HepG2 (cell line): ENCODE measurements at regions not wholly inside any gene's neighbourhood (a gene's known extent, or its start where the extent isn't known, plus 50 kb on each side); places are given as distances from the start of the nearest gene placed in this dataset.

Source experiments
- ATAC-seq: fragments of 200-7000 bp; cut with Tn5 transposase; 3 replicates; pipeline ENCODE4 v1.9.1; 2020; ENCODE audit warnings: mild to moderate bottlenecking, moderate library complexity
- BruUV-seq: library from RNA; stranded (reverse); fragments of 400-500 nt; replicated peaks from 2 replicates; lab custom pipeline; 2021; lab: Mats Ljungman, UMichigan
- CTCF ChIA-PET: fragments of 300-600 bp; formaldehyde crosslinking; extraction: SDS; loops from one replicate; lab custom pipeline; 2021; ENCODE audit warnings: low total read pairs, inconsistent platforms, low intra/inter-chr PET ratio; lab: Yijun Ruan, JAX
- POLR2A ChIA-PET: fragments of 350-600 bp; sonication (Branson Sonifier 250); formaldehyde crosslinking; loops from one replicate; lab custom pipeline; 2020; ENCODE audit warnings: antibody characterized with exemption, inconsistent platforms; lab: Yijun Ruan, JAX
- DNase-seq: peaks from one replicate; pipeline ENCODE4 v3.0.0-alpha.2; 2015; ENCODE audit warnings: low spot score
- FAIRE-seq: peaks from 3 replicates; lab custom pipeline; 2011; peaks lifted over from hg19 to GRCh38; lab: Jason Lieb, UNC
- H2AFZ ChIP-seq: one replicate; pipeline ENCODE4 v1.6.1; 2011; ENCODE audit warnings: low read length, inconsistent platforms
- H3K27ac ChIP-seq: fragments of 300-600 bp; 3 replicates; pipeline ENCODE4 v1.8.0; 2011; ENCODE audit warnings: mixed run types, mild to moderate bottlenecking, mixed read lengths, low read length, inconsistent platforms; ENCODE audit not compliant: insufficient read depth; ENCODE audit errors: extremely low read length
- H3K27me3 ChIP-seq, 2 experiments: fragments of 200-600 bp in 1 of 2; 2 replicates in 1 of 2; 3 replicates in 1 of 2; pipeline versions ENCODE4 v1.6.0 to v1.8.0; 2011; ENCODE audit warnings: low read length in 2 of 2, mild to moderate bottlenecking in 2 of 2, moderate library complexity in 2 of 2, inconsistent platforms in 1 of 2; ENCODE audit not compliant: insufficient read depth in 2 of 2, control insufficient read depth in 1 of 2
- H3K36me3 ChIP-seq, 2 experiments: fragments of 200-600 bp in 1 of 2; replicated peaks in 1 of 2; 2 replicates in 1 of 2; 3 replicates in 1 of 2; pipeline versions ENCODE4 v1.5.1 to v1.8.0; 2011; ENCODE audit warnings: low read length in 2 of 2, inconsistent platforms in 1 of 2; ENCODE audit not compliant: insufficient read depth in 2 of 2, control insufficient read depth in 1 of 2
- H3K4me1 ChIP-seq: 2 replicates; pipeline ENCODE4 v1.5.1; 2012; ENCODE audit warnings: low read length, inconsistent platforms; ENCODE audit not compliant: insufficient read depth
- H3K4me2 ChIP-seq: 2 replicates; pipeline ENCODE4 v1.6.0; 2011; ENCODE audit warnings: low read depth, low read length, inconsistent platforms
- H3K4me3 ChIP-seq, 3 experiments: fragments of 200-600 bp in 1 of 3; sonication (generic), shearing (Covaris generic) in 1 of 3; replicated peaks in 1 of 3; 2 replicates each; pipeline ENCODE4 v1.5.1; 2011 to 2016; ENCODE audit warnings: low read length in 3 of 3, inconsistent platforms in 2 of 3, low read depth in 2 of 3, mild to moderate bottlenecking in 2 of 3, control low read depth in 1 of 3, mixed read lengths in 1 of 3; ENCODE audit not compliant: insufficient read depth in 1 of 3
- H3K79me2 ChIP-seq: one replicate; pipeline ENCODE4 v1.6.1; 2011; ENCODE audit warnings: low read length, inconsistent platforms; ENCODE audit not compliant: insufficient read depth
- H3K9ac ChIP-seq: 2 replicates; pipeline ENCODE4 v1.6.0; 2011; ENCODE audit warnings: mild to moderate bottlenecking, low read depth, low read length, inconsistent platforms; ENCODE audit not compliant: insufficient read depth
- H3K9me3 ChIP-seq: 2 replicates; pipeline ENCODE4 v1.5.1; 2012; ENCODE audit warnings: mild to moderate bottlenecking, low read length
- H4K20me1 ChIP-seq: 2 replicates; pipeline ENCODE4 v1.6.0; 2011; ENCODE audit warnings: inconsistent platforms, mild to moderate bottlenecking, low read length, moderate library complexity; ENCODE audit not compliant: insufficient read depth
- CEBPB ChIP-seq: IDR thresholded peaks from 2 replicates; pipeline ENCODE4 v1.6.1; 2011; ENCODE audit warnings: low read depth, low read length, improper control_type of control experiment, borderline replicate concordance
- EHMT2 ChIP-seq: fragments of 200-600 bp; sonication (generic); IDR thresholded peaks from 2 replicates; pipeline ENCODE4 v1.7.0; 2017; ENCODE audit warnings: antibody characterized with exemption, low read depth, low read length, borderline replicate concordance
- IRF9 ChIP-seq: sonication (generic); formaldehyde crosslinking; IDR thresholded peaks from 2 replicates; pipeline ENCODE4 v1.8.0; 2022; ENCODE audit warnings: missing genetic modification reagents, mild to moderate bottlenecking, borderline replicate concordance
- MYC ChIP-seq: sonication (generic); formaldehyde crosslinking; IDR thresholded peaks from 2 replicates; pipeline ENCODE4 v1.9.0; 2021; ENCODE audit warnings: missing genetic modification reagents, borderline replicate concordance
- SMYD3 ChIP-seq: sonication (generic); formaldehyde crosslinking; IDR thresholded peaks from 2 replicates; pipeline ENCODE4 v1.8.1; 2023; ENCODE audit warnings: mild to moderate bottlenecking, missing genetic modification reagents
- SNRNP70 ChIP-seq: fragments of 200-400 bp; formaldehyde crosslinking; IDR thresholded peaks from 2 replicates; pipeline ENCODE4 v1.6.1; 2017; ENCODE audit warnings: mild to moderate bottlenecking, low read depth, low read length, moderate library complexity
- WIZ ChIP-seq: sonication (generic); formaldehyde crosslinking; IDR thresholded peaks from 2 replicates; pipeline ENCODE4 v1.5.1; 2020; ENCODE audit warnings: mild to moderate bottlenecking, missing genetic modification reagents
- YEATS2 ChIP-seq: sonication (generic); formaldehyde crosslinking; IDR thresholded peaks from 2 replicates; pipeline ENCODE4 v1.4.0; 2020; ENCODE audit warnings: missing genetic modification reagents, borderline replicate concordance
- ZFP1 ChIP-seq: IDR thresholded peaks from 2 replicates; pipeline ENCODE4 v1.6.1; 2016
- ZNF331 ChIP-seq: sonication (generic); formaldehyde crosslinking; IDR thresholded peaks from 2 replicates; pipeline ENCODE4 v1.4.0; 2020; ENCODE audit warnings: missing genetic modification reagents
- ZNF354B ChIP-seq: sonication (generic); formaldehyde crosslinking; IDR thresholded peaks from 2 replicates; pipeline ENCODE4 v1.8.0; 2022; ENCODE audit warnings: mild to moderate bottlenecking, missing genetic modification reagents
- ZNF629 ChIP-seq: sonication (generic); formaldehyde crosslinking; conservative IDR thresholded peaks from 2 replicates; pipeline ENCODE4 v1.5.0; 2020; ENCODE audit warnings: missing genetic modification reagents
- ZNF746 ChIP-seq: sonication (generic); formaldehyde crosslinking; IDR thresholded peaks from 2 replicates; pipeline ENCODE4 v1.8.0; 2022; ENCODE audit warnings: mild to moderate bottlenecking, missing genetic modification reagents
- ZNF788 ChIP-seq: sonication (generic); formaldehyde crosslinking; IDR thresholded peaks from 2 replicates; pipeline ENCODE4 v1.5.0; 2020; ENCODE audit warnings: mild to moderate bottlenecking, missing genetic modification reagents, borderline replicate concordance
- WGBS: methylation state at CpG from one replicate; pipeline ENCODE4 v1.1.6; 2017; ENCODE audit warnings: low lambda C conversion rate; 5-methylcytosine and 5-hydroxymethylcytosine counted together
- in situ Hi-C: cut with HindIII; loops from 2 replicates; pipeline ENCODE4 v1.10.0; 2017; ENCODE audit warnings: low pct_unique_long_range_greater_than_20kb; ENCODE audit not compliant: extremely low pct_ligation_motif_present
- intact Hi-C: fragments of 100-400 bp; cut with micrococcal nuclease; formaldehyde crosslinking; loops from one replicate; pipeline ENCODE4 v1.10.0; 2022; ENCODE audit not compliant: unreplicated experiment
- TF ChIP-seq, protein P1 (sequence below): sonication (generic); formaldehyde crosslinking; IDR thresholded peaks from 2 replicates; pipeline ENCODE4 v1.5.1; 2020; ENCODE audit warnings: missing genetic modification reagents, mild to moderate bottlenecking, borderline replicate concordance
- TF ChIP-seq, protein P2 (sequence below): fragments of 450-650 bp; IDR thresholded peaks from 2 replicates; pipeline ENCODE4 v1.6.1; 2017

DNA sequence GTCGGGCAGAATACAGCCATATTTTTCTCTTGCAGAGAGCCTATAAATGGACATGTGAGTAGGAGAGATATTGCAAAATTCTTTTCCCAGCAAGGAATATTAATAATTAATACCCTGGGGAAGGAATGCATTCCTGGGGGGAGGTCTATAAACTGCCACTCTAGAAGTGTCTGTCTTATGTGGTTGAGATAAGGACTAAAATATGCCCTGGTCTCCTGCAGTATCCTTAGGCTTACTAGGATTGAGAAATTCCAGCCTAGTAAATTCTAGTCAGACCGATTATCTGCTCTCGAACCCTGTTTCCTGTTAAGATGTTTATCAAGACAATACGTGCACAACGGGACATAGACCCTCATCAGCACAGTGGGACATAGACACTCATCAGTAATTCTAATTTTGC lies 872.6 kb downstream of the FSTL5 start:
- Histone ChIP-seq H3K79me2 (no peaks in the 10 kb centered on the region), H3K27me3 (no peaks in the 10 kb centered on the region), H3K4me3 (no peak overlapping the region), H3K4me2 (no peak overlapping the region), H3K9ac (no peak overlapping the region), H3K27ac (no peak overlapping the region), H3K9me3 (0 out of 2 replicates have a peak, but pooled peaks cover 3% of the 10 kb centered on the region), H2AFZ (no peak overlapping the region), H4K20me1 (no peaks in the 10 kb centered on the region), H3K4me1 (no peaks in the 10 kb centered on the region), H3K36me3 (no peaks in the 10 kb centered on the region)
- POLR2A ChIA-PET = no interaction called here
- in situ Hi-C loops = no loop called here
- no peak for FAIRE-seq
- intact Hi-C loops = no loop called here
- BruUV-seq = no TSS peak
- no peak for DNase-seq
- 0% methylated on average over 5 of the region's 5 CpGs for WGBS
- ATAC-seq = no peak
- no peak for TF ChIP-seq ZFP1 (CRISPR knock-in tag)
- no peak for TF ChIP-seq IRF9 (CRISPR knock-in tag)
- no peak for TF ChIP-seq CEBPB
- TF ChIP-seq, protein P1, sequence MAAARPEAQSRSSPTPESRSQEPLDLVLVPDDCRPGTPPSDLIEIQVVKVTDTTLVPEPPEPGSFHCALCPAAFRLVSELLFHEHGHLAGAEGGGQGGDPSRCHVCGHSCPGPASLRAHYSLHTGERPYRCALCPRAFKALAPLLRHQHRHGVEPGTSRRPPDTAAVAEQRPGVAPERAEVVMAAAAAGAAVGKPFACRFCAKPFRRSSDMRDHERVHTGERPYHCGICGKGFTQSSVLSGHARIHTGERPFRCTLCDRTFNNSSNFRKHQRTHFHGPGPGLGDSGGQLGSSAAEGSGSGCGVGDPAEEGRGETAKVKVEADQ = no peak
- no peak for TF ChIP-seq YEATS2 (CRISPR knock-in tag)
- TF ChIP-seq ZNF746 (CRISPR knock-in tag) = no peak
- CTCF ChIA-PET = no interaction called here

GRCh38 chr4:161287678-161288352 lies 876.0 kb downstream of the FSTL5 start:
- Histone ChIP-seq H3K27ac (no peak overlapping the region), H2AFZ (no peak overlapping the region), H3K4me1 (no peaks in the 10 kb centered on the region), H3K9me3 (0 out of 2 replicates have a peak, but pooled peaks cover 3% of the 10 kb centered on the region), H3K4me2 (no peak overlapping the region), H3K27me3 (no peaks in the 10 kb centered on the region), H4K20me1 (no peaks in the 10 kb centered on the region), H3K36me3 (no peaks in the 10 kb centered on the region), H3K4me3 (no peak overlapping the region), H3K79me2 (no peaks in the 10 kb centered on the region), H3K9ac (no peak overlapping the region)
- FAIRE-seq = no peak
- TF ChIP-seq ZNF629 (no peak), ZNF354B (CRISPR knock-in tag) (no peak), SMYD3 (no peak), ZNF331 (no peak), ZNF788 (CRISPR knock-in tag) (no peak), WIZ (CRISPR knock-in tag) (no peak), EHMT2 (no peak), MYC (CRISPR knock-in tag) (no peak), SNRNP70 (no peak)
- TF ChIP-seq, protein P2, sequence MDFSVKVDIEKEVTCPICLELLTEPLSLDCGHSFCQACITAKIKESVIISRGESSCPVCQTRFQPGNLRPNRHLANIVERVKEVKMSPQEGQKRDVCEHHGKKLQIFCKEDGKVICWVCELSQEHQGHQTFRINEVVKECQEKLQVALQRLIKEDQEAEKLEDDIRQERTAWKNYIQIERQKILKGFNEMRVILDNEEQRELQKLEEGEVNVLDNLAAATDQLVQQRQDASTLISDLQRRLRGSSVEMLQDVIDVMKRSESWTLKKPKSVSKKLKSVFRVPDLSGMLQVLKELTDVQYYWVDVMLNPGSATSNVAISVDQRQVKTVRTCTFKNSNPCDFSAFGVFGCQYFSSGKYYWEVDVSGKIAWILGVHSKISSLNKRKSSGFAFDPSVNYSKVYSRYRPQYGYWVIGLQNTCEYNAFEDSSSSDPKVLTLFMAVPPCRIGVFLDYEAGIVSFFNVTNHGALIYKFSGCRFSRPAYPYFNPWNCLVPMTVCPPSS = no peak
- no peak for ATAC-seq
- no TSS peak for BruUV-seq
- WGBS = 54% methylated on average over 6 of the region's 6 CpGs
- intact Hi-C loops (loop anchor here (5.0 kb wide), 1 partner anchor 1199 kb away; no protein-coding TSS in a partner anchor), in situ Hi-C loops (no loop called here)
- ChIA-PET CTCF (no interaction called here), POLR2A (no interaction called here)
- DNase-seq = no peak
